ENCODE measurements at regions not wholly inside any gene's neighbourhood (a gene's known extent, or its start where the extent isn't known, plus 50 kb on each side); places are given as distances from the start of the nearest gene placed in this dataset.

DNA sequence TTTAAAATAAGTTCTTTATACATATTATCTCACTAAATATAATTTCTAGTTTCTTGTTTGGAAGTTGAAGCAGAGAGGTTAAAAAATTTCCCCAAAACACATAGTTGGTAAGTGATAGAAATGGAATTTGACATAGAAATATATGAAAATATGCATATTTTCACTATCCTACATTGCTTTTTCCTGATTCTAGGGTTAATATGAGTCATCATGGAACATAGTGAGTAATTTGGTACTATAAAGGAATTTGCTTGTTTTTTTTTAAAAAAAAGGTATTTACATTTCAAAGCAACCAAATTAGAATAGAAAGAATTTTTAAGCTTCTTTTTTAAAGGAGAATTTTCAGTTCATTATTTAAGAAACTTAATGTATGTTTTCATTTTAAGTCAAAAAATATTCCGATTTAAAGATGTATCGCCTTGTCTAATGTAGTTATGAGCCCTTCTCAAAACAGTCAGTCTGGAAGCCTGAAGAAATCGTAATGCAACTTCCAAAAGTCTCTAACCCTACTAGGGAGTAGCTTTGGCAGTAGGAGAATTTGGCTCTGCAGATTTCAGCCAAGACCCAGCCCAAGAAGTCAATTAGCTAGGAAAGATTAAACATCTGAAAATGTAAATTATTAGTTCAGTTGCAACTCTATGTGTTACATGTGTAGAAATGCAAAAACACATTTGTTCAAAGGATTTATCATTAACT is 147.3 kb downstream of the RDH14 start:
- DNase-seq: no peak
- peak overlapping the region in 4 of 12 donors; percentile 21 to 41 (median 24) for H3K27ac ChIP-seq
- TF ChIP-seq POLR2A (IDR thresholded peaks at IDR 0.05): no peak
- TF ChIP-seq, protein P1, sequence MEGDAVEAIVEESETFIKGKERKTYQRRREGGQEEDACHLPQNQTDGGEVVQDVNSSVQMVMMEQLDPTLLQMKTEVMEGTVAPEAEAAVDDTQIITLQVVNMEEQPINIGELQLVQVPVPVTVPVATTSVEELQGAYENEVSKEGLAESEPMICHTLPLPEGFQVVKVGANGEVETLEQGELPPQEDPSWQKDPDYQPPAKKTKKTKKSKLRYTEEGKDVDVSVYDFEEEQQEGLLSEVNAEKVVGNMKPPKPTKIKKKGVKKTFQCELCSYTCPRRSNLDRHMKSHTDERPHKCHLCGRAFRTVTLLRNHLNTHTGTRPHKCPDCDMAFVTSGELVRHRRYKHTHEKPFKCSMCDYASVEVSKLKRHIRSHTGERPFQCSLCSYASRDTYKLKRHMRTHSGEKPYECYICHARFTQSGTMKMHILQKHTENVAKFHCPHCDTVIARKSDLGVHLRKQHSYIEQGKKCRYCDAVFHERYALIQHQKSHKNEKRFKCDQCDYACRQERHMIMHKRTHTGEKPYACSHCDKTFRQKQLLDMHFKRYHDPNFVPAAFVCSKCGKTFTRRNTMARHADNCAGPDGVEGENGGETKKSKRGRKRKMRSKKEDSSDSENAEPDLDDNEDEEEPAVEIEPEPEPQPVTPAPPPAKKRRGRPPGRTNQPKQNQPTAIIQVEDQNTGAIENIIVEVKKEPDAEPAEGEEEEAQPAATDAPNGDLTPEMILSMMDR (IDR thresholded peaks at IDR 0.05): no peak
- no peaks in the 10 kb centered on the region for H3K27me3 ChIP-seq
- H3K9me3 ChIP-seq: no peaks in the 10 kb centered on the region
- intact Hi-C loops (cut with DNase I): no loop called here
- WGBS, 4 donors: 75 to 82% (median 79%) methylated on average over 3 of the region's 3 CpGs
- ATAC-seq: peak in 1 of 4 donors; percentile 59
- H3K4me1 ChIP-seq: peaks cover 0 to 4% (median 0%) of the 10 kb centered on the region in 12 donors
- H3K4me3 ChIP-seq: no peak overlapping the region
- H3K36me3 ChIP-seq: no peaks in the 10 kb centered on the region

DNA sequence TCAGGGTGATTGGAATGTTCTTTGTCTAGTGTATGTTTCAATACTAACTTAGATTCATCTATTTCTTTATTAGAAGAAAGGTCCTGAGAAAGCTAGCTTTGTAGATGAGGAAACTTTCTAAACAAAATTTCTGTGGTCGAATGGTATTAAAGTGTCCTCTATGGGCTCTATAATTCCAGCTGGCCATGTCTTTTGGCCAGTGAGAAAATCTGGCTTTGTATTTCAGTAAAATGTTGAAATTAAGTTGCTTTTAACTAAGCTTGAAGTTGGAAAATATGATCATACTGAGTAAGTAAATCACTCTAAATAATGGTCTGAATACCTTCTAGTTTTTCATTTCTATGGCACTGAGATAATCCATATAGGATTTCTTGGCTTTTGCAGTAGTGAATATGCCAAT is 148.8 kb downstream of the RDH14 start:
- TF ChIP-seq, protein P1 (IDR thresholded peaks at IDR 0.05): no peak
- TF ChIP-seq POLR2A (IDR thresholded peaks at IDR 0.05): no peak
- no peak for ATAC-seq
- Histone ChIP-seq H3K4me3 (no peak overlapping the region), H3K9me3 (no peaks in the 10 kb centered on the region), H3K36me3 (no peaks in the 10 kb centered on the region), H3K27ac (no peak overlapping the region), H3K4me1 (peaks cover 0 to 4% (median 0%) of the 10 kb centered on the region in 12 donors), H3K27me3 (no peaks in the 10 kb centered on the region)
- WGBS, 4 donors: 59 to 82% (median 64%) methylated on average over 1 of the region's 1 CpG
- no peak for DNase-seq
- intact Hi-C loops (cut with DNase I): no loop called here

DNA sequence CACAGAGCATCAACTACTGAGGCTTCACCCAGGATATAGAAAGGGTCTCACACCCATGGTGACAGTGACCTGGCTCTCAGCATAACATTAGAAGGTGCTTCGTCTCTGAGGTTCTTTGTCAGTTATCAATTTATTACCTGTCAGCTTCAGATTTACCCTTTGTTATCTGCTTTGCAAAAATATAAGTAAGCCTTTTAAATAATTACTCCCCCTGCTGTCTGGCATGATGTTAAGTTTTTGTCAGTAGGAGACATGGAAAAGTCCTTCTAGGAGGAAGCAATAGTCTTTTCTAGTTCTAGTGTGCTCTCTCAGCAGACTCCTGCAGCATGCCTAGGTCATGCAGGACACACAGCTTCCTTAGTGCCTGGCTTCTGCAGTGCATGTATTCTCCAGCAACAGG is 149.9 kb downstream of the RDH14 start:
- intact Hi-C loops (cut with DNase I): no loop called here
- TF ChIP-seq, protein P1 (IDR thresholded peaks at IDR 0.05): no peak
- TF ChIP-seq POLR2A (IDR thresholded peaks at IDR 0.05): no peak
- no peaks in the 10 kb centered on the region for H3K36me3 ChIP-seq
- peaks cover 0 to 4% (median 0%) of the 10 kb centered on the region in 12 donors for H3K4me1 ChIP-seq
- H3K4me3 ChIP-seq: no peak overlapping the region
- 83 to 96% (median 87%) methylated on average over 1 of the region's 1 CpG for WGBS, 4 donors
- no peaks in the 10 kb centered on the region for H3K9me3 ChIP-seq
- ATAC-seq: no peak
- no peak for DNase-seq
- H3K27me3 ChIP-seq: no peaks in the 10 kb centered on the region
- no peak overlapping the region for H3K27ac ChIP-seq

DNA sequence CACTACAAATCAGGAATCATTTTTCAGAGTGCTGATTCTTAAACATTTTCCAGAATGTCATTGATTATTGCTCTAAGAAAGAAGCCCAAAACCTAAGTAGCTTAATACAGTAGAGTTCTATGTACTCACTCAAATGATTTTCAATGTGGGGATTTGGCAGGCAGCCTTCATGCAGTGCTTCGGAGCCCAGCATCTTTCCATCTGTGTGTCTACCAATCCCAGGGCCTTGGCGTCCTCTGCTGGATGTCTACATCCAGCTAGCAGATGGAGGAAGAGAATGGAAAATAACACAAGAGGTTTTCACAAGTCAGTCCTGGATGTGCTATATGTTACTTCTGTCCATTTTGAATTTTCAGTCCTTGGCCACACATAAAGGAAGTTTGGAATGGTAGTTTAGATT is 151.8 kb downstream of the RDH14 start:
- Histone ChIP-seq H3K27ac (no peak overlapping the region), H3K36me3 (no peaks in the 10 kb centered on the region), H3K9me3 (no peaks in the 10 kb centered on the region), H3K4me3 (no peak overlapping the region), H3K4me1 (no peaks in the 10 kb centered on the region), H3K27me3 (no peaks in the 10 kb centered on the region)
- 81 to 91% (median 90%) methylated on average over 2 of the region's 2 CpGs for WGBS, 4 donors
- TF ChIP-seq, protein P1 (IDR thresholded peaks at IDR 0.05): no peak
- TF ChIP-seq POLR2A (IDR thresholded peaks at IDR 0.05): no peak
- ATAC-seq: no peak
- DNase-seq: no peak
- intact Hi-C loops (cut with DNase I): no loop called here
